Subcutaneous abdominal adipose tissue (tissue), 5 donors: ENCODE measurements at regions not wholly inside any gene's neighbourhood (a gene's known extent, or its start where the extent isn't known, plus 50 kb on each side); places are given as distances from the start of the nearest gene placed in this dataset.
"Not testable (repeated sequence)": the region's sequence is repeated elsewhere in the genome, so short reads cannot be mapped to it uniquely, and the experiment has no call there.

ENCODE experiments used
- H3K27ac ChIP-seq: one replicate; pipeline ENCODE4 v1.7.0; 2013; ENCODE audit warnings: low read depth, mild to moderate bottlenecking, inconsistent platforms, low read length, moderate library complexity
- H3K27me3 ChIP-seq, 5 donors: one replicate each; pipeline ENCODE4 v1.7.0; 2013; ENCODE audit warnings: low read length in 5 of 5, inconsistent platforms in 1 of 5; ENCODE audit not compliant: control insufficient read depth in 5 of 5, insufficient read depth in 4 of 5
- H3K36me3 ChIP-seq, 5 donors: one replicate each; pipeline ENCODE4 v1.7.0; 2013; ENCODE audit warnings: low read length in 5 of 5; ENCODE audit not compliant: control insufficient read depth in 5 of 5, insufficient read depth in 5 of 5
- H3K4me1 ChIP-seq, 5 donors: one replicate each; pipeline ENCODE4 v1.7.0; 2013; ENCODE audit warnings: low read length in 5 of 5, mild to moderate bottlenecking in 3 of 5, moderate library complexity in 1 of 5; ENCODE audit not compliant: control insufficient read depth in 5 of 5, insufficient read depth in 5 of 5
- H3K4me3 ChIP-seq, 5 donors: one replicate each; pipeline ENCODE4 v1.7.0; 2013; ENCODE audit warnings: low read length in 5 of 5, low read depth in 1 of 5
- H3K9ac ChIP-seq, 5 donors: one replicate each; pipeline ENCODE4 v1.7.0; 2013; ENCODE audit warnings: low read length in 5 of 5, mild to moderate bottlenecking in 4 of 5, moderate library complexity in 3 of 5
- H3K9me3 ChIP-seq, 5 donors: one replicate each; pipeline ENCODE4 v1.7.0; 2013; ENCODE audit warnings: low read length in 5 of 5; ENCODE audit not compliant: control insufficient read depth in 5 of 5
- donor health status: healthy.
- donor health status: healthy.
- donor health status: healthy.
- donor health status: healthy.
- donor health status: healthy.

DNA sequence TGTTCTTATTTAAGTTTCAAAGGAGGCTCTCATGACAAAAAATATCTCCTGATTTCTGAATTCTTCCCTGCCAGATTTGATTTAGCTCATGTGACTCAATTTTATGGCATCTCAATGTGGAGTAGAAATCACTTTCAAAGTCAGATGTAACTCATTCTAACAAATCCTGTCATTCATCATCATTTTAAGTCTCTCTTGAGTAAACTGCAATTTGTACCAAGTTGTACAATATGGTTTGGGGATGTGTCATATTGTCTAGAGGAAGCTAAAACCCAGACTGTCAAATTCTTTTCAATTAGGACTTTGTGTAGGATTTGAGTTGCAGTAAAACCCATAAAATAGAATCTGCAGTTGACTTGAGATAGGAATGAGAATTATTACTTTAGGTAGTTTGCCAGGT lies 2101.0 kb downstream of the NCAM2 start:
- Histone ChIP-seq H3K27ac (no peak overlapping the region), H3K36me3 (no peaks in the 10 kb centered on the region), H3K4me1 (no peaks in the 10 kb centered on the region), H3K27me3 (no peaks in the 10 kb centered on the region), H3K9me3 (no peaks in the 10 kb centered on the region), H3K9ac (no peak overlapping the region), H3K4me3 (no peak overlapping the region)

- Histone ChIP-seq H3K36me3 (no peaks in the 10 kb centered on the region), H3K27ac (no peak overlapping the region), H3K9ac (no peak overlapping the region), H3K4me1 (no peaks in the 10 kb centered on the region), H3K4me3 (no peak overlapping the region), H3K9me3 (no peaks in the 10 kb centered on the region), H3K27me3 (no peaks in the 10 kb centered on the region)
Observed at GRCh38 chr21:23101111-23101510, 2102.9 kb downstream of the NCAM2 start.

GRCh38 chr21:23108533-23108932 lies 2110.3 kb downstream of the NCAM2 start:
- Histone ChIP-seq H3K4me1 (no peaks in the 10 kb centered on the region), H3K9me3 (no peaks in the 10 kb centered on the region), H3K9ac (no peak overlapping the region), H3K27ac (no peak overlapping the region), H3K36me3 (no peaks in the 10 kb centered on the region), H3K4me3 (no peak overlapping the region), H3K27me3 (no peaks in the 10 kb centered on the region)

DNA sequence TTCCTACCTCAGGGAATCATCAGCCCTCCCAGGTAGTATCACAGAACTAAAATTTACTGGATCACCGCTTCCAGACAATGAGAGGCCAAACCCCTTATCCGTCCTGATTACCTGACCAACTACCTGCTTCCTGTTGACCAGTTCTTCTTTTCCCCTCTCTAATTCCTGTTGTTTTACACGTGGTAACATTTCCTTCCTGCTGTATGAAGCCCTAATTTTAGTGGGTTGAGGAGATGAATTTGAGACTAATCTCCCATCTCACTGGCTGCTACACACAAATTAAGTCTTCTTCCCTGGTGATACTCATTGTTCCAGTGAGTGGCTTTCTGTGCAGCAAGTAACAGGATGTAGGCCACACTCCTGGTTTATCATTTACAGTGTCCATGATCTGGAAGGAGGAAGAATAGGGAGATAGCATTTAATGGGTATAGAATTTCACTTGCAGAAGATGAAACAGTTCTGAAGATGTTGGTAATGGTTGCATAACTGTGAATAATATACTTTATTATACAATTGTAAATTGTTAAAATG lies 2112.9 kb downstream of the NCAM2 start:
- no peak overlapping the region for H3K4me3 ChIP-seq
- no peaks in the 10 kb centered on the region for H3K27me3 ChIP-seq
- no peaks in the 10 kb centered on the region for H3K9me3 ChIP-seq
- no peaks in the 10 kb centered on the region for H3K4me1 ChIP-seq
- H3K36me3 ChIP-seq: no peaks in the 10 kb centered on the region
- no peak overlapping the region for H3K27ac ChIP-seq
- H3K9ac ChIP-seq: no peak overlapping the region

GRCh38 chr21:23119491-23119890 lies 2121.3 kb downstream of the NCAM2 start:
- no peaks in the 10 kb centered on the region for H3K4me1 ChIP-seq
- no peak overlapping the region for H3K4me3 ChIP-seq
- H3K27ac ChIP-seq: no peak overlapping the region
- H3K9ac ChIP-seq: no peak overlapping the region
- H3K9me3 ChIP-seq: no peaks in the 10 kb centered on the region
- H3K27me3 ChIP-seq: no peaks in the 10 kb centered on the region
- H3K36me3 ChIP-seq: no peaks in the 10 kb centered on the region

DNA sequence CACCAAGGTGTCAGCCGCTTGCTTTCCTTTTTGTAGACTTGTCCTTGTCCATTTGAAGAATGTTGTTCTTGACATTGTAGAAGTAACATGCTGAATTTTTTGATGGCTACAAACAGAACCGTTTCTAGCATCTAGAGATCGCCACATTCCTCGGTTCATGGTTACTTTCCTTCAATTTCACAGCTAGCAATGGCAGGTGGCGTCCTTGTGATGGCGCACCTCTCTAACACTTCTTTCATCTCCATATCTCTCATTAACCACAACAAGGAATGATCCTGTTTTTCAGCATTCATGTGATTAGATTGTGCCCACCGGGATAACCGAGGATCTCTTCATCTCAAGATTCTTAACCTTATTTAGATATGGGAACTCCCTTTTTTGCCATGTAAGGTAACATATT lies 2129.8 kb downstream of the NCAM2 start:
- Histone ChIP-seq H3K9ac (no peak overlapping the region), H3K27ac (no peak overlapping the region), H3K27me3 (no peaks in the 10 kb centered on the region), H3K36me3 (no peaks in the 10 kb centered on the region), H3K9me3 (no peaks in the 10 kb centered on the region), H3K4me1 (no peaks in the 10 kb centered on the region), H3K4me3 (no peak overlapping the region)

- Histone ChIP-seq H3K9me3 (no peaks in the 10 kb centered on the region), H3K27ac (no peak overlapping the region), H3K27me3 (no peaks in the 10 kb centered on the region)
Observed at GRCh38 chr21:23130308-23130707, 2132.1 kb downstream of the NCAM2 start.

GRCh38 chr21:23131177-23131576 lies 2133.0 kb downstream of the NCAM2 start:
- no peak overlapping the region for H3K4me3 ChIP-seq
- H3K9ac ChIP-seq: no peak overlapping the region
- H3K27me3 ChIP-seq: no peaks in the 10 kb centered on the region
- H3K36me3 ChIP-seq: no peaks in the 10 kb centered on the region
- H3K4me1 ChIP-seq: no peaks in the 10 kb centered on the region
- H3K27ac ChIP-seq: no peak overlapping the region
- no peaks in the 10 kb centered on the region for H3K9me3 ChIP-seq

More at GRCh38 chr21:23130308-23130707, 2132.1 kb downstream of the NCAM2 start:
- Histone ChIP-seq H3K4me3 (no peak overlapping the region), H3K9ac (no peak overlapping the region), H3K4me1 (no peaks in the 10 kb centered on the region), H3K36me3 (no peaks in the 10 kb centered on the region)

- peaks cover 0 to 6% (median 3%) of the 10 kb centered on the region in 5 donors for H3K9me3 ChIP-seq
- H3K4me3 ChIP-seq: no peak overlapping the region
- H3K27me3 ChIP-seq: no peaks in the 10 kb centered on the region
- no peaks in the 10 kb centered on the region for H3K4me1 ChIP-seq
- no peak overlapping the region for H3K27ac ChIP-seq
- H3K36me3 ChIP-seq: no peaks in the 10 kb centered on the region
- H3K9ac ChIP-seq: no peak overlapping the region
Observed at GRCh38 chr21:23138797-23139196, 2140.6 kb downstream of the NCAM2 start.

- Histone ChIP-seq H3K27me3 (no peaks in the 10 kb centered on the region), H3K27ac (no peak overlapping the region), H3K4me1 (no peaks in the 10 kb centered on the region), H3K9ac (no peak overlapping the region), H3K9me3 (no peaks in the 10 kb centered on the region), H3K36me3 (no peaks in the 10 kb centered on the region), H3K4me3 (no peak overlapping the region)
Observed at GRCh38 chr21:23152130-23152529, 2153.9 kb downstream of the NCAM2 start.

- not testable (repeated sequence) for H3K4me1 ChIP-seq, H3K27ac ChIP-seq, H3K36me3 ChIP-seq, H3K27me3 ChIP-seq, H3K4me3 ChIP-seq, H3K9ac ChIP-seq, H3K9me3 ChIP-seq
Observed at GRCh38 chr21:23153842-23154241, 2155.6 kb downstream of the NCAM2 start.
